GM12872 (cell line): ENCODE measurements at regions not wholly inside any gene's neighbourhood (a gene's known extent, or its start where the extent isn't known, plus 50 kb on each side); places are given as distances from the start of the nearest gene placed in this dataset.
A peak's percentile ranks its signal among the peaks of the same experiment; 100 is the strongest.

Experiments
- CTCF ChIP-seq: IDR thresholded peaks from 3 replicates; pipeline ENCODE4 v1.5.1; 2011; ENCODE audit warnings: low read depth, mild to moderate bottlenecking, low read length, moderate library complexity; ENCODE audit not compliant: insufficient read depth

- TF ChIP-seq CTCF = no peak
These were observed 408.3 kb upstream of the MAF start for GRCh38 chr16:80008857-80009256.

- no peak for TF ChIP-seq CTCF
These were observed 406.7 kb upstream of the MAF start for GRCh38 chr16:80007231-80007630.

GRCh38 chr16:80006241-80007215 is 406.0 kb upstream of the MAF start:
- no peak for TF ChIP-seq CTCF

- no peak for TF ChIP-seq CTCF
These were observed 403.6 kb upstream of the MAF start for GRCh38 chr16:80004113-80004512.

- no peak for TF ChIP-seq CTCF
These were observed 401.7 kb upstream of the MAF start for GRCh38 chr16:80002261-80002660.

GRCh38 chr16:79998143-79998542 is 397.6 kb upstream of the MAF start:
- no peak for TF ChIP-seq CTCF

GRCh38 chr16:79997257-79997656 is 396.7 kb upstream of the MAF start:
- TF ChIP-seq CTCF = peak; percentile 51
